ENCODE measurements at regions not wholly inside any gene's neighbourhood (a gene's known extent, or its start where the extent isn't known, plus 50 kb on each side); places are given as distances from the start of the nearest gene placed in this dataset.
"Not testable (repeated sequence)": the region's sequence is repeated elsewhere in the genome, so short reads cannot be mapped to it uniquely, and the experiment has no call there.

DNA sequence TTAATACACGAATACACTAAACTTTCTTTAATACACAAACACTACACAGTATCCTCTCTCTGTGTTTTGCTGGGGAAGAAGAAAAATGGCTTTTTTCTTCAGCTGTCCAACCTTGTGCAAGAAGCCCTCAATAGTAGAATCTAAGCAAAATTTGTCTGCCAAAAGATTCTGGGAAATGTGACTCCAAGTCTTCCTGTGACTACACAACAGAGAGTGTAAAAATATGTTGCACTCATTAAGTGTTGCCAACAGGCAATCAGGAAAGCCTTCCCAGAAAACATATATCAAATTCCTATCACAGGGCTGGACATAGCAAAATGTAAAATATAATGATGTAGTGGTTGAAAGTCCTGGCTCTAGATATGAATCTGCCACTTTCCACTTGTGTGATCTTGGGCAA is 825.1 kb upstream of the ZWINT start:
- DNase-seq (ENCODE audit: low read depth), result no peak

GRCh38 chr10:57169597-57169996 is 808.5 kb upstream of the ZWINT start:
- DNase-seq (ENCODE audit: low read depth), result no peak

DNA sequence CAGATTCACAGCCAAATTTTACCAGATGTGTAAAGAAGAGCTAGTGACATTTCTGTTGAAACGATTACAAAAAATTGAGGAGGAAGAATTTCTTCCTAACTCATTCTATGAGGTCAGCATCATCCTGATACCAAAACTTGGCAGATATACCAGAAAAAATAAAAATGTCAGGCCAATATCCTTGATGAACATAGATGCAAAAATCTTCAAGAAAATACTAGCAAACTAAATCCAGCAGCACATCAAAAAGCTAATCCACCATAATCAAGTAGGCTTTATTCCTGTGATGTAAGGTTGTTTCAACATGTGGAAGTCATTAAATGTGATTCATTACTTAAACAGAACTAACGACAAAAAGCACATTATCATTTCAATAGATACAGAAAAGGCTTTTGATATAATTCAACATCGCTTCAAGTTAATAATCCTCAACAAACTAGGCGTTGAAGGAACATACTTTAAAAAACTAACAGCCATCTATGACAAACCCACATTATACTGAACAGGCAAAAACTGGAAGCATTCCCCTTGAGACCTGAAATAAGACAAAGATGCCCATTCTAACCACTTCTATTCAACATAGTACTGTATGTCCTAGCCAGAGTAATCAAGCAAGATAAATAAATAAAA is 807.7 kb upstream of the ZWINT start:
- DNase-seq (ENCODE audit: low read depth), result no peak

DNA sequence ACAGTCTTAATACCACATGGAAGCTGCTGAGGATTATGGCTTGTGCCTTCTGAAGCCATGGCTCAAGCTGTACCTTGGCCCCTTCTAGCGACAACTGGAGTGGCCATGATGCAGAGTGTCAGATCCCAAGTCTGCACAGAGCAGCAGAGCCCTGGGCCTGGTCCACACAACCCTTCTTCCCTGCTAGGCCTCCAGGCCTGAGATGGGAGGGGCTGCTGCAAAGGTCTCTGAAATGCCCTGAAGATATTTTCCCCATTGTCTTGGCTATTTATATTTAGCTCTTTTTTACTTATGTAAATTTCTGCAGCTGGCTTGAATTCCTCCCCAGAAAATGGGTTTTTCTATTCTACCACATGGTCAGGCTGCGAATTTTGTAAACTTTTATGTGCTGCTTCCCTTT is 804.6 kb upstream of the ZWINT start:
- DNase-seq (ENCODE audit: low read depth), result no peak

- DNase-seq (ENCODE audit: low read depth), result no peak
Measured at GRCh38 chr10:57162231-57162630, 801.2 kb upstream of the ZWINT start.

- no peak for DNase-seq (ENCODE audit: low read depth)
Measured at GRCh38 chr10:57161157-57161556, 800.1 kb upstream of the ZWINT start.

DNA sequence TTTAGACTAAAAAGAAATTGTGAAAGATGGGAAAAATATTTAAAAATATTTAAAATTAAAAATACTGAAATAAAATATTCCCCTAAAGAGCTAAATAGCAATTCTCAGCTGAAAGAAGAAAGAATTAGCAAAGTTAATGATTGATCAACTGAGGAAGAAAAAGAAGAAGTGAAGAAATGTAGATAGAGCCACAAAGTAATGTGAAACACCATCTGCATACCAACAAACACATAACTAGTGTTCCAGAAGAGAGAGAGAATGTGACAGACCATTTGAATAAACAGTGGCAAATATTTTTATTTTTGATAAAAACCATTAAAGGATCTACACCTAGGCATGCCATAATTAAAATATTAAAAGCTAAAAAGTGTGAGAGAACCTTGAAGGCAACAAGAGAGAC is 784.5 kb upstream of the ZWINT start:
- DNase-seq (ENCODE audit: low read depth), result no peak

DNA sequence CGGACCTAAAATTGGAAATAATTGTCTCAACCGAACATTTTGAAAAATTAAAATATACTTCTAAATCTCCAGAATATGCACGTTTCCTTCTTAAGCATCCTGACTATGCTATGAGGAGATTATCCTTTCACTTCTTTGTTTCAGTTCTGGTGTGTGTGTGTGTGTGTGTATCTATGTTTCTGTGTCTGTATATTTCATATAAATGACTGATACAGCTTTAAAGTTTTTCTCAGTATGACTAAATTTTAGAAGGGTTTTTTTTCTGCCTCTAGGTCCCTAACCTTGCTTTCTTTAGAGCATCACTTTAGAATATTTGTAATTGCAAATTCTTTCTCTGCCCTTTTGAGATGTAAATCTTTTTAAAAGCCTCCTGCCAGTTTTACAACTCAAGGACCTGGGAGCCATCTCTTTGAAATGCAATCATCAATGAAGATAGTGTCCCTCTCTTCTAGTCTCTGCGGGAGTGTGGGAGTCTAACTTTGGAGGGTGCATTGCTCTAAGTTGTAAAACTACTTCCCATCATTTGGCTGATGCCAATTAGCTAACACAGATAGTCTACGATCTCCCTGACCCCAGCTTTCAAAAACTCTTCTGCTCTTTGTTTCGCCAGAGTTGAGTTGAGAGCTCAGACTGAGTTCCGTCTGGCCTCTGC is 782.0 kb upstream of the ZWINT start:
- DNase-seq (ENCODE audit: low read depth), result no peak

DNA sequence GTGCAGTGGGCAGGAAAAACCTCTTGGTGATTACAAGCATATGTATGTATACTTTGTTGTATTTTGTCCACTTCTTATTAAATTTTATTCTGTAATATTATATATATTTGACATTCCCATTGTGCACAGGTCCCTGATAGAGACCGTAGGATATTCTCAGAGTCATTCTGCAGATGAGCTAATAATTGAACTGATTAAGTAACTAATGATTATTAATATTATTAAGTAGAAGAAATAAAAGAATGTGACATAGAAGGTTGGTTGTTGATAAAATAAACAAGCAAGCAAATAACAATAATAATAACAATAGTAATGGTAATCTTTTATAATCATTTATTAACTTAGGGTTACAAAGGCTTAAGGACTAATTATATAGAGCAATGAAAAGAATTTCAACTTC is 780.6 kb upstream of the ZWINT start:
- DNase-seq (ENCODE audit: low read depth), result no peak

DNA sequence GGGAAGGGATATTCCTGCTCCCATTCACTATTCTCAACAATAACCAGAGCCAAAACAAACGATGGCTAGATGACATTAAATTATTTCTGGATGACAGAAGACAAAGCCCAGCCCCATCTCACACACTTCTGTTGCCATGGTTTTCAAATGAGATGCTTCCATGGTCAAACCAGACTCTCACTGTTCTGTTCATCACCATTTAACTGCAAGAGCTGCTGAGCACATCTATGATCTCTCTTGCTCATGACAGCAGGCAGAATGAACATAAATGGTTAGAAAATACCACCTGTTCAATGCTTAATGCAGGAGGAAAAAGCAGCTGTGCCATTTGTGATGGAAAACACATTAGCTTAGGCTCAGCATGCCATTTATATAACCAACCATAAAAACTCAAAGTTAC is 758.6 kb upstream of the ZWINT start:
- DNase-seq (ENCODE audit: low read depth), result no peak

- no peak for DNase-seq (ENCODE audit: low read depth)
Measured at GRCh38 chr10:57113545-57113944, 752.5 kb upstream of the ZWINT start.

- no peak for DNase-seq (ENCODE audit: low read depth)
Measured at GRCh38 chr10:57102236-57102635, 741.2 kb upstream of the ZWINT start.

- DNase-seq (ENCODE audit: low read depth), result no peak
Measured at GRCh38 chr10:57098146-57098545, 737.1 kb upstream of the ZWINT start.

- no peak for DNase-seq (ENCODE audit: low read depth)
Measured at GRCh38 chr10:57096044-57096443, 735.0 kb upstream of the ZWINT start.

DNA sequence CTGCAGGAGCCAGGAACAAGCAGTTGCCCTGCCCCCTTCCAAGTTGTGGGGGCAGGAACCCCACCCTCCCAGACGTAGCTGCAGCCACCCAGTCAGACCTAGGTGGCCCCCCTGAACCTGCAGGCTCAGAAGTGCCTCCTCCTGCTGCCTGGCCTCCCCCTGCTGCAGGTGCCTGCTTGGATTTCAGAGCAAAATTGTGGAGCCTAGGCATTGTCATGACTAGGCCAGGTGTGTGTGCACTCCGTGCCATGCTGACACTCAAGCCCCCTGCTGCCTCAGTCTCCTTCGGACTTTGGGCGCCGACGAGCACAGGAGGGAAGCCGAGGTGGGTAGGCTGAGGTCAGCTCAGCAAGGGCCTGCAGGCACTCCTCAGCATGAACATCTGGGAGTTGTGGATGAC is 733.9 kb upstream of the ZWINT start:
- no peak for DNase-seq (ENCODE audit: low read depth)

DNA sequence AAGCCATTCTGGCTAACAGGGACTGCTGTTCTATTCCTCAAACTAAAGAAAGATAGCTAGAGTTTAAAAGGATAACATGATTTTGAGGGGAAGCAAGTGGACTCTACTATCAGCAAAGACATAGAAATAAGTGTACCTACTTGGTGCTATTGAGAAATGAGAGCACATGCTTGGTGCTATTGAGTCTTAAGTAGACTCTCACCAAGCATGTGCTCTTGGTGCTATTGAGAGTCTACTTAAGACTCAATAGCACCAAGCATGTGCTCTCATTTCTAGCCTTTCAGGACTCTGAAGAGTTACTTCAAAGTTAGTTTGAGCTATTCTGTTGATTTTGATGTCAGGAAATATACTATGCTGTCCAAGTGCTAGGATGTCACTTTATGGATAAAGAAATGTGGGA is 733.0 kb upstream of the ZWINT start:
- DNase-seq (ENCODE audit: low read depth), result no peak

GRCh38 chr10:57053530-57053929 is 692.5 kb upstream of the ZWINT start:
- no peak for DNase-seq (ENCODE audit: low read depth)

- no peak for DNase-seq (ENCODE audit: low read depth)
Measured at GRCh38 chr10:57049096-57049495, 688.0 kb upstream of the ZWINT start.

DNA sequence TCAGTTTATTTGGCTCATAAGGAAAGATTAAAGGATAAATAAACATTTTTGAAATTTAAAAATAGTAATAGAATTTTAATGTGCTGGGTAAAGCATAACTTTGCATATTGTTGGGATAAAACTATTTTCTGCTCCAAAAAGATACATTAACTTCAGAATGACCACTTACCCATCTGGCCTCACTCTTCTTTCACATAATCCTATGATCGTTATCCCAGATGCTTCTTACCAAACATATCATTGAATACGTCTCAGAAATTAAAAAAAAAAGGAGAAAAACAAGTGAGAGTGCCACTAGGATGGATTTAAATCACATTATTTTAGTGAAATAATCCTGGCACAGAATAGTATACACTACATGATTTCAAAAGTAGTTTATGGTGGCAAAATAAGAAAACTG is 677.5 kb upstream of the ZWINT start:
- DNase-seq (ENCODE audit: low read depth), result no peak

- DNase-seq (ENCODE audit: low read depth), result no peak
Measured at GRCh38 chr10:57035310-57035709, 674.3 kb upstream of the ZWINT start.

DNA sequence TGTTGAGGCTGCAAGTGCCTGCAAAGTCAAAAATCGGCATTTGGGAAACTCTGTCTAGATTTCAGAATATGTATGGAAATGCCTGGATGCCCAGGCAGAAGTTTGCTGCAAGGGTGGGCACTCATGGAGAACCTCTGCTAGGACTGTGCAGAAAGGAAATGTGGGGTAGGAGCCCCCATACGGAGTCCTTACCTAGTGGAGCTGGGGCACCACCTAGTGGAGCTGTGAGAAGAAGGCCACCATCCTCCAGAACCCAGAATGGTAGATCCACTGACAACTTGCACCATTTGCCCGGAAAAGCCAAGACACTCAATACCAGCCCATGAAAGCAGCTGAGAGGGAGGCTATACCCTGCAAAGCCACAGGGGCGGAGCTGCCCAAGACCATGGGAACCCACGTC is 671.2 kb upstream of the ZWINT start:
- DNase-seq (ENCODE audit: low read depth), result not testable (repeated sequence)

GRCh38 chr10:57031346-57031745 is 670.3 kb upstream of the ZWINT start:
- DNase-seq (ENCODE audit: low read depth), result no peak

DNA sequence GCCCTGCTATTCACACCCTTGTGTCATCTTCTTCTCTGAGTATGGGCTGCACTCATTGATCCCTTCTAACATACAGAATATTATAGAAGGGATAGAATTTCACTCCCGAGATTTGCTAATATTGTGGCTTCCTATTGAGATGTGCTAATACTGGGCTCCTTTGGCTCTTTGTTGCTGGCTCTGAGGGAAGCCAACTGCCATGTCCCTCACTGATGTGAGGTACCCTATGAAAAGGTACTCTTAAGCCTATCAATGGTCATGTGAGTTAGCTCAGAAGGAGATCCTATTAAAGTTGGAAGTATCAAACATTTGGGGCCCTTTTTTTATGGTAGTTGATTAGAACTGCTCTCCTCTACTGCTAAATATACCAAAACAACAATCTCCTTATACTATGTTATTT is 665.2 kb upstream of the ZWINT start:
- DNase-seq (ENCODE audit: low read depth), result no peak

DNA sequence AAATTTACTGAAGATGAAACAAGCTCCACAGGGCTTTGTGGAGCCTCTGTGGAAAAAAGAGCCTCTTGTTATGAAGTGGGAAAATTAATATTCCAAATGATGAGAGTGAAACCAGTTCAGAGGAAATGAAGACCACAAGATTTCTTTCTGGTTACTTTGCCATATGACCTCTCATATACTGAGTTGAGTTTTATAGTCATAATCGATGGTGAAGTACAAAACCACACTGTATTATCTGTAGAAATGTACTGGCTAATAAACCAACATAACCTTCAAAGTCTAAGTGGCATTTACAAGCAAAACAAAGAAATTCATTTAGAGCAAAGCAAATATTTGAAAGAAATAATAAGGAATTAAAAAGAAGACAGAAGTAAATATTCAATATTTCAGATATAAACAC is 662.6 kb upstream of the ZWINT start:
- DNase-seq (ENCODE audit: low read depth), result no peak
